ENCODE measurements at regions not wholly inside any gene's neighbourhood (a gene's known extent, or its start where the extent isn't known, plus 50 kb on each side); places are given as distances from the start of the nearest gene placed in this dataset.
"Not testable (repeated sequence)": the region's sequence is repeated elsewhere in the genome, so short reads cannot be mapped to it uniquely, and the experiment has no call there.

DNA sequence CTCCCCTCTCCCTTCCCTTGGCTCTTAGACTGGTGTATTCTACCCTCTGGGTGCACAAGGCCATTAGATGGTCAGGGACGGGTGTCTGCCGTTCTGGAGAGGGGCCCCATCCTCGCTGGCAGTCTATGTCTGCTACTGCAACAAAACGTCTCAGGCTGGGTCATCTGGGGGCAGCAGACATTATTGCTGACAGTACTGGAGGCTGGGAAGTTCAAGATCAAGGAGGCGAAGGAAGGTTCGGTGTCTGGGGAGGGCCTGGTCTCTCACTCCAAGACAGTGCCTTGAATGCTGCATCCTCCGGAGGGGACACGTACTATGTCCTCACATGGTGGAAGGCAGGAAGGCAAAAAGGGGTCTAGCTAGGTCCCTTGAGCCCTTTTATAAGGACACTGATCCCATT is 93.4 kb upstream of the COL5A1 start:
- in situ Hi-C loops (cut with MboI; ENCODE audit: low pct_ligation_motif_present in 1 of 4, low pct_unique_long_range_greater_than_20kb in 1 of 4, low sequenced_read_pairs in 3 of 4) (no loop called here), intact Hi-C loops (cut with DNase I; ENCODE audit: low total_unique reads) (no loop called here)
- Histone ChIP-seq H3K9me3 (no peaks in the 10 kb centered on the region), H3K27me3 (no peaks in the 10 kb centered on the region), H3K4me1 (peaks cover 0 to 16% (median 5%) of the 10 kb centered on the region in 4 donors), H3K27ac (no peak overlapping the region), H3K36me3 (no peaks in the 10 kb centered on the region), H3K4me3 (no peak overlapping the region)
- DNase-seq: no peak
- TF ChIP-seq, protein P1, sequence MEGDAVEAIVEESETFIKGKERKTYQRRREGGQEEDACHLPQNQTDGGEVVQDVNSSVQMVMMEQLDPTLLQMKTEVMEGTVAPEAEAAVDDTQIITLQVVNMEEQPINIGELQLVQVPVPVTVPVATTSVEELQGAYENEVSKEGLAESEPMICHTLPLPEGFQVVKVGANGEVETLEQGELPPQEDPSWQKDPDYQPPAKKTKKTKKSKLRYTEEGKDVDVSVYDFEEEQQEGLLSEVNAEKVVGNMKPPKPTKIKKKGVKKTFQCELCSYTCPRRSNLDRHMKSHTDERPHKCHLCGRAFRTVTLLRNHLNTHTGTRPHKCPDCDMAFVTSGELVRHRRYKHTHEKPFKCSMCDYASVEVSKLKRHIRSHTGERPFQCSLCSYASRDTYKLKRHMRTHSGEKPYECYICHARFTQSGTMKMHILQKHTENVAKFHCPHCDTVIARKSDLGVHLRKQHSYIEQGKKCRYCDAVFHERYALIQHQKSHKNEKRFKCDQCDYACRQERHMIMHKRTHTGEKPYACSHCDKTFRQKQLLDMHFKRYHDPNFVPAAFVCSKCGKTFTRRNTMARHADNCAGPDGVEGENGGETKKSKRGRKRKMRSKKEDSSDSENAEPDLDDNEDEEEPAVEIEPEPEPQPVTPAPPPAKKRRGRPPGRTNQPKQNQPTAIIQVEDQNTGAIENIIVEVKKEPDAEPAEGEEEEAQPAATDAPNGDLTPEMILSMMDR (IDR thresholded peaks at IDR 0.05): no peak
- TF ChIP-seq EP300 (IDR thresholded peaks at IDR 0.05; ENCODE audit: low read depth): no peak
- no peak for TF ChIP-seq POLR2AphosphoS5 (IDR thresholded peaks at IDR 0.05)
- TF ChIP-seq POLR2A (IDR thresholded peaks at IDR 0.05): no peak
- 80 to 100% methylated on average over 2 to 8 of the region's 8 CpGs for whole genome bisulfite sequencing, 2 donors (ENCODE audit: low coverage in 1 of 2)

GRCh38 chr9:134548618-134549017 is 93.0 kb upstream of the COL5A1 start:
- no peaks in the 10 kb centered on the region for H3K27me3 ChIP-seq
- H3K4me3 ChIP-seq: no peak overlapping the region
- DNase-seq: no peak
- TF ChIP-seq POLR2AphosphoS5 (IDR thresholded peaks at IDR 0.05) (no peak), EP300 (IDR thresholded peaks at IDR 0.05; ENCODE audit: low read depth) (no peak), POLR2A (IDR thresholded peaks at IDR 0.05) (no peak)
- TF ChIP-seq, protein P1 (IDR thresholded peaks at IDR 0.05): no peak
- intact Hi-C loops (cut with DNase I; ENCODE audit: low total_unique reads) (no loop called here), in situ Hi-C loops (cut with MboI; ENCODE audit: low pct_ligation_motif_present in 1 of 4, low pct_unique_long_range_greater_than_20kb in 1 of 4, low sequenced_read_pairs in 3 of 4) (no loop called here)
- H3K27ac ChIP-seq: no peak overlapping the region
- no peaks in the 10 kb centered on the region for H3K9me3 ChIP-seq
- no peaks in the 10 kb centered on the region for H3K36me3 ChIP-seq
- 87% methylated on average over 17 of the region's 17 CpGs; no CpG with 5 or more reads in 1 of the 2 donors for WGBS, 2 donors (ENCODE audit: low coverage in 1 of 2)
- peaks cover 0 to 16% (median 5%) of the 10 kb centered on the region in 4 donors for H3K4me1 ChIP-seq

GRCh38 chr9:134549336-134549735 is 92.3 kb upstream of the COL5A1 start:
- intact Hi-C loops (cut with DNase I; ENCODE audit: low total_unique reads) (no loop called here), in situ Hi-C loops (cut with MboI; ENCODE audit: low pct_ligation_motif_present in 1 of 4, low pct_unique_long_range_greater_than_20kb in 1 of 4, low sequenced_read_pairs in 3 of 4) (no loop called here)
- no peak overlapping the region for H3K4me3 ChIP-seq
- H3K36me3 ChIP-seq: no peaks in the 10 kb centered on the region
- H3K4me1 ChIP-seq: peaks cover 0 to 13% (median 5%) of the 10 kb centered on the region in 4 donors
- no peak for DNase-seq
- TF ChIP-seq, protein P1 (IDR thresholded peaks at IDR 0.05): no peak
- TF ChIP-seq POLR2A (IDR thresholded peaks at IDR 0.05) (no peak), POLR2AphosphoS5 (IDR thresholded peaks at IDR 0.05) (no peak), EP300 (IDR thresholded peaks at IDR 0.05; ENCODE audit: low read depth) (no peak)
- H3K9me3 ChIP-seq: no peaks in the 10 kb centered on the region
- WGBS, 2 donors (ENCODE audit: low coverage in 1 of 2): 83% methylated on average over 12 of the region's 13 CpGs; no CpG with 5 or more reads in 1 of the 2 donors
- no peak overlapping the region for H3K27ac ChIP-seq
- H3K27me3 ChIP-seq: no peaks in the 10 kb centered on the region

DNA sequence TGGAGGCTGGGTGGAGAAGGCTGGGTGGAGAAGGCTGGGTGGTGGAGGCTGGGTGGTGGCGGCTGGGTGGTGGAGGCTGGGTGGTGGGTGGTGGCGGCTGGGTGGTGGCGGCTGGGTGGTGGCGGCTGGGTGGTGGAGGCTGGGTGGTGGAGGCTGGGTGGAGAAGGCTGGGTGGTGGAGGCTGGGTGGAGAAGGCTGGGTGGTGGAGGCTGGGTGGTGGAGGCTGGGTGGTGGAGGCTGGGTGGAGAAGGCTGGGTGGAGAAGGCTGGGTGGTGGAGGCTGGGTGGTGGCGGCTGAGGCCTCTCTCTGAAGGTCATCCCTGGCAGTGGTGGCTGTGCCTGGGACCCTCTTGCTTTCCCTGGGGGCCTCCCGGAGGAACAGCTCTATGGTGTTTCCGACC is 91.5 kb upstream of the COL5A1 start:
- DNase-seq; H3K36me3 ChIP-seq; H3K9me3 ChIP-seq; H3K27ac ChIP-seq; in situ Hi-C loops (cut with MboI; ENCODE audit: low pct_ligation_motif_present in 1 of 4, low pct_unique_long_range_greater_than_20kb in 1 of 4, low sequenced_read_pairs in 3 of 4); H3K4me3 ChIP-seq; intact Hi-C loops (cut with DNase I; ENCODE audit: low total_unique reads); H3K4me1 ChIP-seq; H3K27me3 ChIP-seq: not testable (repeated sequence)
- 95 to 100% methylated on average over 1 to 4 of the region's 7 CpGs for WGBS, 2 donors (ENCODE audit: low coverage in 1 of 2)

GRCh38 chr9:134550584-134550983 is 91.0 kb upstream of the COL5A1 start:
- intact Hi-C loops (cut with DNase I; ENCODE audit: low total_unique reads): no loop called here
- no peak overlapping the region for H3K27ac ChIP-seq
- no peaks in the 10 kb centered on the region for H3K27me3 ChIP-seq
- 75 to 83% methylated on average over 6 to 10 of the region's 10 CpGs for WGBS, 2 donors (ENCODE audit: low coverage in 1 of 2)
- in situ Hi-C loops (cut with MboI; ENCODE audit: low pct_ligation_motif_present in 1 of 4, low pct_unique_long_range_greater_than_20kb in 1 of 4, low sequenced_read_pairs in 3 of 4): no loop called here
- H3K4me1 ChIP-seq: peaks cover 0 to 7% (median 2%) of the 10 kb centered on the region in 4 donors
- TF ChIP-seq POLR2A (IDR thresholded peaks at IDR 0.05) (no peak), POLR2AphosphoS5 (IDR thresholded peaks at IDR 0.05) (no peak), EP300 (IDR thresholded peaks at IDR 0.05; ENCODE audit: low read depth) (no peak)
- TF ChIP-seq, protein P1 (IDR thresholded peaks at IDR 0.05): no peak
- no peaks in the 10 kb centered on the region for H3K36me3 ChIP-seq
- no peak overlapping the region for H3K4me3 ChIP-seq
- DNase-seq: no peak
- H3K9me3 ChIP-seq: no peaks in the 10 kb centered on the region

Measured in transverse colon (tissue), 4 donors.